ENCODE measurements at regions not wholly inside any gene's neighbourhood (a gene's known extent, or its start where the extent isn't known, plus 50 kb on each side); places are given as distances from the start of the nearest gene placed in this dataset.

- 14 to 21% methylated on average over 2 of the region's 2 CpGs for WGBS, 2 experiments (ENCODE audit: low coverage in 1 of 2, low lambda C conversion rate in 2 of 2, missing lambda C conversion rate in 2 of 2)
- Histone ChIP-seq H3K79me2 (ENCODE audit: insufficient read depth) (no peaks in the 10 kb centered on the region), H3K9me2 (ENCODE audit: insufficient read depth) (no peaks in the 10 kb centered on the region), H3K4me2 (ENCODE audit: unreplicated experiment) (no peak overlapping the region), H3K27me3 (replicated peaks; ENCODE audit: insufficient read depth) (no peaks in the 10 kb centered on the region), H2AFZ (no peak overlapping the region), H4K20me1 (ENCODE audit: insufficient read depth) (no peaks in the 10 kb centered on the region), H3K4me3 (no peak overlapping the region), H3K27ac (no peak overlapping the region), H3K4me1 (ENCODE audit: insufficient read depth) (no peaks in the 10 kb centered on the region), H3F3A (ENCODE audit: insufficient read depth) (no peaks in the 10 kb centered on the region), H3K9me3 (ENCODE audit: low read depth) (no peaks in the 10 kb centered on the region), H3K9ac (no peak overlapping the region), H3K36me3 (ENCODE audit: low read depth) (no peaks in the 10 kb centered on the region)
- no peak for TF ChIP-seq EZH2 (IDR thresholded peaks at IDR 0.05; ENCODE audit: insufficient read depth, poor library complexity, severe bottlenecking)
- no peak for TF ChIP-seq EZH2phosphoT487 (IDR thresholded peaks at IDR 0.05; ENCODE audit: insufficient read depth, low read depth)
- in situ Hi-C loops (cut with MboI): no loop called here
- no peak for DNase-seq
Observed at GRCh38 chr12:87513536-87514280, 515.5 kb downstream of the C12orf50 start.

GRCh38 chr12:87511371-87511770 lies 517.8 kb downstream of the C12orf50 start:
- Histone ChIP-seq H3K9me3 (ENCODE audit: low read depth) (no peaks in the 10 kb centered on the region), H3F3A (ENCODE audit: insufficient read depth) (no peaks in the 10 kb centered on the region), H3K4me1 (ENCODE audit: insufficient read depth) (no peaks in the 10 kb centered on the region), H4K20me1 (ENCODE audit: insufficient read depth) (no peaks in the 10 kb centered on the region), H3K9me2 (ENCODE audit: insufficient read depth) (no peaks in the 10 kb centered on the region), H3K27ac (no peak overlapping the region), H2AFZ (no peak overlapping the region), H3K4me3 (no peak overlapping the region), H3K36me3 (ENCODE audit: low read depth) (no peaks in the 10 kb centered on the region), H3K9ac (no peak overlapping the region), H3K27me3 (replicated peaks; ENCODE audit: insufficient read depth) (no peaks in the 10 kb centered on the region), H3K79me2 (ENCODE audit: insufficient read depth) (no peaks in the 10 kb centered on the region), H3K4me2 (ENCODE audit: unreplicated experiment) (no peak overlapping the region)
- in situ Hi-C loops (cut with MboI): no loop called here
- TF ChIP-seq EZH2phosphoT487 (IDR thresholded peaks at IDR 0.05; ENCODE audit: insufficient read depth, low read depth) (no peak), EZH2 (IDR thresholded peaks at IDR 0.05; ENCODE audit: insufficient read depth, poor library complexity, severe bottlenecking) (no peak)
- no peak for DNase-seq
- WGBS, 2 experiments (ENCODE audit: low coverage in 1 of 2, low lambda C conversion rate in 2 of 2, missing lambda C conversion rate in 2 of 2): 59 to 64% methylated on average over 3 of the region's 3 CpGs

- in situ Hi-C loops (cut with MboI): no loop called here
- no peaks in the 10 kb centered on the region for H4K20me1 ChIP-seq (ENCODE audit: insufficient read depth)
- H3K27ac ChIP-seq: no peak overlapping the region
- H3K79me2 ChIP-seq (ENCODE audit: insufficient read depth): no peaks in the 10 kb centered on the region
- H2AFZ ChIP-seq: no peak overlapping the region
- no peaks in the 10 kb centered on the region for H3K27me3 ChIP-seq (replicated peaks; ENCODE audit: insufficient read depth)
- no peaks in the 10 kb centered on the region for H3F3A ChIP-seq (ENCODE audit: insufficient read depth)
- no peak overlapping the region for H3K4me2 ChIP-seq (ENCODE audit: unreplicated experiment)
- no peaks in the 10 kb centered on the region for H3K9me2 ChIP-seq (ENCODE audit: insufficient read depth)
- DNase-seq: peak; percentile 23
- no peak for TF ChIP-seq EZH2 (IDR thresholded peaks at IDR 0.05; ENCODE audit: insufficient read depth, poor library complexity, severe bottlenecking)
- H3K9ac ChIP-seq: no peak overlapping the region
- no peaks in the 10 kb centered on the region for H3K9me3 ChIP-seq (ENCODE audit: low read depth)
- H3K36me3 ChIP-seq (ENCODE audit: low read depth): no peaks in the 10 kb centered on the region
- H3K4me1 ChIP-seq (ENCODE audit: insufficient read depth): no peaks in the 10 kb centered on the region
- H3K4me3 ChIP-seq: no peak overlapping the region
Observed at GRCh38 chr12:87509237-87509820, 519.9 kb downstream of the C12orf50 start.

GRCh38 chr12:87491598-87491997 lies 537.6 kb downstream of the C12orf50 start:
- Histone ChIP-seq H3K4me3 (no peak overlapping the region), H3K27ac (no peak overlapping the region), H3K9ac (no peak overlapping the region), H4K20me1 (ENCODE audit: insufficient read depth) (no peaks in the 10 kb centered on the region), H3K4me2 (ENCODE audit: unreplicated experiment) (no peak overlapping the region), H3K36me3 (ENCODE audit: low read depth) (no peaks in the 10 kb centered on the region), H3K9me3 (ENCODE audit: low read depth) (no peaks in the 10 kb centered on the region), H2AFZ (no peak overlapping the region), H3K79me2 (ENCODE audit: insufficient read depth) (no peaks in the 10 kb centered on the region), H3K27me3 (replicated peaks; ENCODE audit: insufficient read depth) (no peaks in the 10 kb centered on the region), H3K9me2 (ENCODE audit: insufficient read depth) (no peaks in the 10 kb centered on the region), H3K4me1 (ENCODE audit: insufficient read depth) (no peaks in the 10 kb centered on the region), H3F3A (ENCODE audit: insufficient read depth) (no peaks in the 10 kb centered on the region)
- 46 to 54% methylated on average over 3 of the region's 3 CpGs for WGBS, 2 experiments (ENCODE audit: low coverage in 1 of 2, low lambda C conversion rate in 2 of 2, missing lambda C conversion rate in 2 of 2)
- in situ Hi-C loops (cut with MboI): no loop called here
- TF ChIP-seq EZH2phosphoT487 (IDR thresholded peaks at IDR 0.05; ENCODE audit: insufficient read depth, low read depth) (no peak), EZH2 (IDR thresholded peaks at IDR 0.05; ENCODE audit: insufficient read depth, poor library complexity, severe bottlenecking) (no peak)
- no peak for DNase-seq
